Smooth muscle cell (in vitro differentiated cells): ENCODE measurements at regions not wholly inside any gene's neighbourhood (a gene's known extent, or its start where the extent isn't known, plus 50 kb on each side); places are given as distances from the start of the nearest gene placed in this dataset.

Experiments used
- DNase-seq: peaks from one replicate; lab custom pipeline; 2025; ENCODE audit not compliant: unreplicated experiment; lab: John Stamatoyannopoulos, UW
- H2AFZ ChIP-seq: fragments of 200-600 bp; sonication (generic); 2 replicates; pipeline ENCODE4 v1.6.0; 2016; ENCODE audit warnings: antibody characterized with exemption, low read depth, mild to moderate bottlenecking
- H3F3A ChIP-seq: fragments of 200-600 bp; sonication (generic); 2 replicates; pipeline ENCODE4 v1.6.0; 2017; ENCODE audit warnings: antibody characterized with exemption, low read depth
- H3K27ac ChIP-seq: fragments of 200-600 bp; sonication (generic); 2 replicates; pipeline ENCODE4 v1.5.1; 2016; ENCODE audit warnings: low read depth, mild to moderate bottlenecking
- H3K27me3 ChIP-seq: fragments of 200-600 bp; sonication (generic); 2 replicates; pipeline ENCODE4 v1.6.1; 2016; ENCODE audit warnings: low read depth, mild to moderate bottlenecking
- H3K36me3 ChIP-seq: fragments of 200-600 bp; sonication (generic); 2 replicates; pipeline ENCODE4 v1.5.1; 2016; ENCODE audit warnings: low read depth
- H3K4me1 ChIP-seq: fragments of 200-600 bp; sonication (generic); 2 replicates; pipeline ENCODE4 v1.5.1; 2016; ENCODE audit warnings: low read depth
- H3K4me2 ChIP-seq: fragments of 200-600 bp; sonication (generic); 2 replicates; pipeline ENCODE4 v1.6.0; 2016; ENCODE audit warnings: mild to moderate bottlenecking
- H3K4me3 ChIP-seq: fragments of 200-600 bp; sonication (generic); 2 replicates; pipeline ENCODE4 v1.5.1; 2016; ENCODE audit warnings: mild to moderate bottlenecking
- H3K79me2 ChIP-seq: fragments of 200-600 bp; sonication (generic); 2 replicates; pipeline ENCODE4 v1.6.0; 2016; ENCODE audit warnings: low read depth, mild to moderate bottlenecking
- H3K9ac ChIP-seq: fragments of 200-600 bp; sonication (generic); 2 replicates; pipeline ENCODE4 v1.6.0; 2016; ENCODE audit warnings: low read depth
- H3K9me3 ChIP-seq: fragments of 200-600 bp; sonication (generic); replicated peaks from 2 replicates; pipeline ENCODE4 v1.5.1; 2016; ENCODE audit warnings: low read depth
- H4K20me1 ChIP-seq: fragments of 200-600 bp; sonication (generic); 2 replicates; pipeline ENCODE4 v1.6.0; 2016; ENCODE audit warnings: low read depth
- CTCF ChIP-seq: fragments of 200-600 bp; sonication (generic); IDR thresholded peaks from 2 replicates; pipeline ENCODE4 v1.5.1; 2017; ENCODE audit warnings: borderline replicate concordance, mild to moderate bottlenecking, antibody characterized with exemption; ENCODE audit not compliant: insufficient read depth, poor library complexity, severe bottlenecking
- WGBS: methylation state at CpG from one replicate; pipeline ENCODE4 v1.1.7; 2016; ENCODE audit warnings: low lambda C conversion rate; 5-methylcytosine and 5-hydroxymethylcytosine counted together

- 86% methylated on average over 4 of the region's 4 CpGs for WGBS
- Histone ChIP-seq H3K79me2 (no peaks in the 10 kb centered on the region), H3K4me3 (no peak overlapping the region), H4K20me1 (no peaks in the 10 kb centered on the region), H3F3A (no peaks in the 10 kb centered on the region), H3K36me3 (no peaks in the 10 kb centered on the region), H3K9me3 (no peaks in the 10 kb centered on the region), H2AFZ (no peak overlapping the region), H3K27ac (no peak overlapping the region), H3K9ac (no peak overlapping the region), H3K4me1 (peaks cover 10% of the 10 kb centered on the region), H3K27me3 (no peaks in the 10 kb centered on the region), H3K4me2 (no peak overlapping the region)
- TF ChIP-seq CTCF: no peak
- no peak for DNase-seq
Measured at GRCh38 chr6:9252799-9253198, 817.5 kb upstream of the SLC35B3 start.

GRCh38 chr6:9250852-9251251 is 815.5 kb upstream of the SLC35B3 start:
- peak; percentile 50 for TF ChIP-seq CTCF
- DNase-seq: no peak
- no peaks in the 10 kb centered on the region for H3K9me3 ChIP-seq

GRCh38 chr6:9248133-9248532 is 812.8 kb upstream of the SLC35B3 start:
- no peak for DNase-seq
- 63% methylated on average over 4 of the region's 4 CpGs for whole genome bisulfite sequencing
- H3K4me1 ChIP-seq: peaks cover 10% of the 10 kb centered on the region
- peak overlapping the region; percentile 73 for H3K27ac ChIP-seq
- H3K4me3 ChIP-seq: no peak overlapping the region
- H3F3A ChIP-seq: no peaks in the 10 kb centered on the region
- H3K9me3 ChIP-seq: no peaks in the 10 kb centered on the region
- H3K27me3 ChIP-seq: no peaks in the 10 kb centered on the region
- TF ChIP-seq CTCF: no peak
- no peak overlapping the region for H3K9ac ChIP-seq
- H3K4me2 ChIP-seq: no peak overlapping the region
- no peaks in the 10 kb centered on the region for H4K20me1 ChIP-seq
- no peaks in the 10 kb centered on the region for H3K79me2 ChIP-seq
- no peaks in the 10 kb centered on the region for H3K36me3 ChIP-seq
- no peak overlapping the region for H2AFZ ChIP-seq

More at GRCh38 chr6:9250852-9251251, 815.5 kb upstream of the SLC35B3 start:
- 7% methylated on average over 9 of the region's 9 CpGs for WGBS
- Histone ChIP-seq H3K4me3 (no peak overlapping the region), H3K27me3 (no peaks in the 10 kb centered on the region), H3F3A (no peaks in the 10 kb centered on the region), H3K9ac (no peak overlapping the region), H3K4me1 (peaks cover 10% of the 10 kb centered on the region), H3K27ac (no peak overlapping the region), H3K79me2 (no peaks in the 10 kb centered on the region), H4K20me1 (no peaks in the 10 kb centered on the region), H3K4me2 (no peak overlapping the region), H2AFZ (no peak overlapping the region), H3K36me3 (no peaks in the 10 kb centered on the region)

GRCh38 chr6:9240861-9241260 is 805.5 kb upstream of the SLC35B3 start:
- no peak overlapping the region for H3K9ac ChIP-seq
- H2AFZ ChIP-seq: no peak overlapping the region
- H3K36me3 ChIP-seq: no peaks in the 10 kb centered on the region
- no peaks in the 10 kb centered on the region for H3K27me3 ChIP-seq
- H3K4me2 ChIP-seq: no peak overlapping the region
- no peaks in the 10 kb centered on the region for H3K9me3 ChIP-seq
- no peak for DNase-seq
- no peaks in the 10 kb centered on the region for H3K4me1 ChIP-seq
- no peaks in the 10 kb centered on the region for H4K20me1 ChIP-seq
- no peaks in the 10 kb centered on the region for H3F3A ChIP-seq
- no peak for TF ChIP-seq CTCF
- no peak overlapping the region for H3K27ac ChIP-seq
- 94% methylated on average over 2 of the region's 2 CpGs for WGBS
- no peak overlapping the region for H3K4me3 ChIP-seq
- H3K79me2 ChIP-seq: no peaks in the 10 kb centered on the region
